GM19372 (cell line): ENCODE measurements at regions not wholly inside any gene's neighbourhood (a gene's known extent, or its start where the extent isn't known, plus 50 kb on each side); places are given as distances from the start of the nearest gene placed in this dataset.
"Not testable (repeated sequence)": the region's sequence is repeated elsewhere in the genome, so short reads cannot be mapped to it uniquely, and the experiment has no call there.

Source experiments
- ATAC-seq: cut with Tn5 transposase; IDR thresholded peaks from one replicate; pipeline ENCODE4 v1.9.1; 2021; ENCODE audit warnings: mild to moderate bottlenecking, low read depth, moderate library complexity; ENCODE audit not compliant: unreplicated experiment

DNA sequence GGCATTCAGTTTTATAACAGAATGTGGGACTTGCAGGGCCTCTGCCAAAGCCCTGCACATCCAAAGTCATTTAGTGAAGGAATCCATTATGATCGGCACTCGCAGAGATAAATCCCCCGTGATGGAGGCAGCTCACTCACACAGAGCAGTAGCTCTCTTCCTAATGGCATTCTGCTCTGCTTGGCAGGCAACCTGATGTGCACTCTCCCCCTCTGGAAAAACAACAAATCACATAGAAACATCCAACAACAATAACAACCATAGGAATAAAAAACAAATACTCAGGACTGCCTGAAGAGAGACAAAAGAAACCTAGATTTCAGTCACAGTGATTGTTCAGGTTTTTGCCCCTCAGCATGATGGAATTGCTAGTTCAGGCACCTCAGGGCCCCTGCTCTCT is 59.7 kb downstream of the NAA11 start:
- ATAC-seq = no peak

DNA sequence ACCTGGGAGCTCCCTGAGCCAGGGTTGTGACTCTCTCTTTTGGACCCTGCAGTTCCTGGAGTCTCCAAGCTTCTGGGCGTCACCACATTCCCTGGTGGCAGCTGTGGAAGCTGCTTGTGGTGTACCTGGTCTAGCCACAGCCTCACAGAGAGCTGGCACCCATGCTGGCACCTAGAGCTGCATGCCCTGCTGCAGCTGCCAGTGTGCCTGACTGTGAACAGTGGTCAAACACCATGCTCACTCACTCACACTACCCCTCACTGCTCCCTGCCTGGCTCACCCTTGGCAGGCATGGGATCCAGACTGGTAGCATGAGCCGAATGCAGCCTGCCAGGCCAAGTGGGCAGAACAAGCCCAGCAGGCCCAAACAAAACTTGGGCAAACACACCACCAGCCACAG is 66.6 kb downstream of the NAA11 start:
- no peak for ATAC-seq

DNA sequence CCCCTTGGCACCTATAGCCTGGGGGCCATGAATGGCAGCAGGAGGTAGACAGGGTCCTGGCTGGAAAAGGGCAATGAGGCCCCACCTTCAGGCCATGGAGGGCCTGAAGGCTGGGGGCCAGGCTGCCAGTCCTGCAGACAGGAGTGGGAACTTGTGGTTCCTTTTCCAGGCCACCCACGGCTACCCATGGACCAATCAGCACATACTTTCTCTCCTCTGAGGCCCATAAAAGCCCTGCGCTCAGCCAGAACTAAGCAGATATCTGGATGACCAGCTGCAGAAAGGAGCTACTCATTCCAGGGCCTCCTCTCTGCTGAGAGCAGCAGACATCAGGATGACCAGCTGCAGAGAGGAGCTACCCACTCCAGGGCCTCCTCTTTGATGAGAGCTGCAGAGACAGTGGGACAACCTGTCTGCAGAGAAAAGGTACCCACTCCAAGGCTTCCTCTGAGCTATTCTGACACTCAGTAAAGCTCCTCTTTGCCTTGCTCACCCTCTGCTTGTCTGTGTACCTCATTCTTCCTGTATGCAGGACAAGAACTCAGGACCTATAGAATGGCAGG is 67.2 kb downstream of the NAA11 start:
- no peak for ATAC-seq

DNA sequence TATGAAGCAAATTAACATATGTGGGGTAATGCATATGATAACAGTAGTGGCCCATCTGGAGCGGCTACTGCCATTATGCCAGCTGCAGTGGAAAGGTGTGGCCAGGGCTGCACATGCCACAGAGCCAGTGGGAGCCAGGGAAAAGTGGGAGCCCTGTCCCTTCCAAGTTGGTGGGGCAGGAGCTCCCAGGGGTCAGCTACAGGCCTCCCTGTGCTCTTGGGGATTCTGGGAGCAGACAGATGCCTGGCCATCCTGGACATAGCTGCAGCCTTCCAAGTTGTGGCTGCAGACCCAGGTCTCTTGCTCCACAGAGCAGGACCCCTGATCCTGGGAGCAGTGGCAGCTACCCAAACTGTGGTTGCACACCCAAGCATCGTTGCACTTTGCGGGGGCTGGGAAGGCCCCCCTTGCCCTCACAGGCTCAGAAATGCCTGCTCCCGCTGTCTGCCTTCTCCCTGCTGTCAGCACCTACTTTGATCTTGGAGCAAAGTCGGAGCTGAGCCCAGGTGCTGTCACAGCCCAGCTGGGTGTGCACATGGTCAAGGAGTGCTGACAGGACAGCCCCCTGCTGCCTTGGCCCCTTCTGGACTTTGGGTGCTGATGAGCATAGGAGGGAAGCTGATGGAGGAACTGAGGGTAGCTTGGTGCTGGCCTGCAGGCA is 67.8 kb downstream of the NAA11 start:
- no peak for ATAC-seq

DNA sequence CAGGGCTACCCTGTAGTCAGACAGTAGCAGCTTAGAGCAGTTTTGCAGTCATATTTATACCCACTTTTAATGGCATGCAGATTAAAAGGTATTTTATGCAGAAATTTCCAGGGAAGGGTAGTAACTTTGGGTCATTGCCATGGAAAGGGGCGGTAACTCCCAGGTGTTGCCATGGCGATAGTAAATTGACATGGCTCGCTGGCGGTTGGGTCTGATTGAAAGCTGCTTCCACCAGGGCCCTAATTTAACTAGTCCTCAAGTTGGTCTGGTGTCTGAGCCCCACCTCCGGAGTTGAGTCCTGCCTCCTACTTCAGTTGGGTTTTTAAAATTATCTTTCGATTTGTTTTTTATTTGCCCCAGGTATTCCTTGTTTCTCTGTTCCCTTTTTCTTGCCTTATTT is 70.1 kb downstream of the NAA11 start:
- no peak for ATAC-seq

DNA sequence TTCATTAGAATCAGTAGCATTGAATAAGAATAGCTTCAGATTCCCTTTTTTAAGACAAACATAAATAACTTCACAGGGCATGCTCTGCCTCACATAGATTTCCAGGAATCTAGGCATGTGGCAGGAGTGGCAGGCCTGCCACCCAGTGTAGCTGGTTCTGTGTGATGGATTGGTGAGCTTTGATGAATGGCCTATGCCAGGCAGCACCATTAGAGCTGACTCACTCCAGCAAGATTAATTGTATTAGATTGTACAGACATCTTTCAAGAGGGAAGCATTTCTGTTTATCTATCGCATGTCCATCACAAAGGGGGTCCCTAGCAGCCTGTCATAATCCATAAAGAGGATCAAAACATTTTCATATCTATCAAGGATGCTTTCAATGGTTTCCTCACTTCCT is 71.9 kb downstream of the NAA11 start:
- no peak for ATAC-seq

DNA sequence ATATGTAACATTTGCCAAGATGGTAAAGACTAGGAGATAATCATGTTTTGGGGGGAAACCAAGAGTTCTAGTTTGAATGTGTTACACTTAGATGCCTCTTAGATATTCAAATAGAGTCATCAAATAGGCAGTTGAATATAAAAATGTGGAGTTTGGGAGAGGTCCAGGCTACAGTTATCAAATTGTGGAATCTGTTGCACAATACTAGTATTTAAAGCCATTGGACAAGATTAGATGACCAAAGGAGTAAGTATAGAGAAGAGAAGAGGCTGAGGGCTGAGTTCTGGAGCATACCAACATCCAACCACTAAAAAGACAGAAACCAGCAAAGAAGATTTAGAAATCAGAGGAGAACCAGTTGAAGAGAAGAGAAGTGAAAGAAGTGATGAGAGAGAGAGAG is 72.7 kb downstream of the NAA11 start:
- no peak for ATAC-seq

DNA sequence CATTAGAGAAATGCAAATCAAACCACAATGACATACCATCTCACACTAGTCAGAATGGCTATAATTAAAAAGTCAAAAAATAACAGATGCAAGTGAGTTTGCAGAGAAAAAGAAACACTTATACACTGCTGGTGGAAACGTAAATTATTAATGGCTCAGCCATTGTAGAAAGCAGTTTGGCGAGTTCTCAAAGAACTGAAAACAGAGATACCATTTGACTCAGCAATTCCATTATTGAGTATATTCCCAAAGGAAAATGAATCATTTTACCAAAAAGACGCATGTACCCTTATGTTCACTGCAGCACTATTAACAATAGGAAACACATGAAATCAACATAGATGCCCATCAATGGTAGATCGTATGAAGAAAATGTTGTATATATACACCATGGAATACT is 75.0 kb downstream of the NAA11 start:
- no peak for ATAC-seq

DNA sequence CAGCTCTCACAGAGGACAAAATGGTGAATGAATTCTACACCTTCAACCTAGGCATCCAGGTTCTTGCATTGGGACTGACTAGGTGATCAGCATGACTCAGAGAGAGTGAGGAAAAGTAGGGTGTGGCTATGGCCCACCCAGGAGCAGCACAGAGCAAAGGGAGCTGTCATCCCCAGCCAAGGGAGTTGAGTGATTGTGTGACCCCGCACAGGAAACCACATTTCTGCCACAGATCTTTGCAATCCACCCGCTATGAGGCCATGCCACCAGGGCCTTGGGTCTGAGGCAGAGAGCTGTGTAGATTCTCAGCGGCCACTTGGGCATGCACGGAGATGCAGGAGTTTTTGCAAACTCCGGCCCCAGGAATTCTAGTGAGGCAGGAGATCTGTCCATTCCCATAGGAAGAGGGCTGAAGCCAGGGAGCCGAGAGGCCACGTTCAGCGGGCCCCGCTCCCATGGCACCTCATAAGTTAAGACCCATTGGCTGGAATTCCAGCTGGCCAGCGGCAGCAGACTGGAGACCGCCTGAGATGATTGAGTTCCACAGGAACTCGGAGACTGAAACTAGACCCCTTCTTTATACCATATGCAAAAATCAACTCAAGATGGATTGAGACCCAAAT is 75.9 kb downstream of the NAA11 start:
- ATAC-seq = no peak

DNA sequence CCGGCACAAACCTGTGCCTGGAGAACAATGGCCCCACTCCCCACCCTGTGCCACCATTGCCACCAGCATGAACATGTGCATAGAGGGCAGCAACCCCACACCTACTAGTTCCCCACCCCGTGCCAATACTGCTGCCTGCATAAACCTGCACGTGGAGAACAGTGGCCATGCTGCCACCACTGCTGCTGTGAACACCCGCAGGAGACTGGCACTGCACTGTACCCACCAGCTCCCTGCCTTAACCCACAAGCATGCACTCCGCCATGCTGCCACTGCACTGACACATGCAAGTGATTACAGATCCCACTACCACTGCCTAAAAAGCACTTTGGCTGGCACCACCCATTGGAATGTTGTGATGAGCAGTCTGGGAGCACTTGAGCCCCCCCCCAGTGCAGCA is 77.3 kb downstream of the NAA11 start:
- no peak for ATAC-seq

DNA sequence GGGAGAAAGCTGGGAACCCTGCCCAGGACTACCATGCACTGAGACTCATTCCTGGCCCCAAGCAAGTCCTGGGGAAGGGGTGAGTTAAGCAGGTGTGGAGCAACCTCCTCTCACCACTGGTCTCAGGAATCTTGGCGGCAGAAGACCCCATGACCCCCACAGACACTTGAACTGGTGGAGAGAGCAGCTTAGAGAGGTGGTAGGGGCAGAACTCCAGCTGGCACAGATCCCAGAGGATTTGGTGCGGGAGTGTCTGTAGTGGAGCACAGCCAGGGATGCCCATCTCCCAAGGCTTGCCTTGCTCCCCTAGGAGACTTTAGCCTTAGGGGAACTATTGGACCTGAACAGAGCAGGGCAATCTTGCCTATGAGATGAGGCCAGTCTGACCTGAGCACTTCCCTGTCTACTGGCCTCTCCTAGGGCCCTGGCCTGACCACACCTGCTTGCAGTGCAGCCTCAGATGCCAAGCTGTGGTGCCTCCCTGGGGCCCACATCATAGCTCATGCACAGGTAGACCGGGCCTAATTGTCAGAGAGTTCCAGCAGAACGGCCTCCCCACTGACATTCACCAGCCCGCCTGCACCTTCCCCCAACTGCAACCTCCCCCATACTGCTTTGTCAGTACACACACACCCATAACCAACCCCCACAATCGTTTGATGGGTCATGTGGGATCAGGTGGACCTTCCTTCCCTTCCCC is 78.0 kb downstream of the NAA11 start:
- ATAC-seq = no peak

DNA sequence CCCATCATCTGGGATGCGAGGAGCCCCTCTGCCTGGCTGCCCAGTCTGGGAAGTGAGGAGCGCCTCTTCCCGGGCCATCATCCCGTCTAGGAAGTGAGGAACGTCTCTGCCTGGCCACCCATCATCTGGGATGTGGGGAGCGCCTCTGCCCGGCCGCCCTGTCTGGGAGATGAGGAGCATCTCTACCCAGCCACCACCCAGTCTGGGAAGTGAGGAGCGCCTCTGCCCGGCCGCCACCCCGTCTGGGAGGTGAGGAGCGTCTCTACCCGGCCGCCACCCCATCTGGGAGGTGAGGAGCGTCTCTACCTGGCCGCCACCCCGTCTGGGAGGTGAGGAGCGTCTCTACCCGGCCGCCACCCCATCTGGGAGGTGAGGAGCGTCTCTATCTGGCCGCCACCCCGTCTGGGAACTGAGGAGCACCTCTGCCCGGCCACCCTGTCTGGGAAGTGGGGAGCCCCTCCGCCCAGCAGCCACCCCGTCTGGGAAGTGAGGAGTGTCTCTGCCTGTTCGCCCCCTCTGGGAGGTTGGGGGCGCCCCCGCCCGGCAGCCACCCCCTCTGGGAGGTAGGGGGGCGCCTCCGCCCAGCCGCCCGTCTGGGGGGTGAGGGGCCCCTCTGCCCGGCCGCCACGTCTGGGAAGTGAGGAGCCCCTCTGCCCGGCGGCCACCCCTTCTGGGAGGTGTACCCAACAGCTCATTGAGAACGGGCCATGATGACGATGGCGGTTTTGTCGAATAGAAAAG is 80.5 kb downstream of the NAA11 start:
- ATAC-seq = not testable (repeated sequence)

DNA sequence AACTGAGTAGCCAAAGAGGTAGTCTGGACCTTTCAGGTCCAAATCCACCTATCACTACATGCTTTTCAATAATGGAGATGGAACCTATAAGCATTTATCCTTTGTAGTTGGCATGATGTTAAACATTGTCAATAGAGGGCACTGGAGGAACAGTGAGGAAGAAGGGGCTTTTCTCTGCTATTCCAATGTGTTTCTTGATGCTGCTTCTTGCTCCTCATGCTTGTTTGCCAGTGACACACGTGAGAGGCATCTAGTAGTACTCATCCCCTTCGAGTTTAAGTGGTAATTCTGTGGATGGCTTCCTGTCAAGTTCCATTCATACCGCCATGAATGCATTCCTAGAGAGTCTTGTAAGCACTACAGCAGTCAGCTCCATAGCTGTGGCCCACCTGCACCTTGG is 84.0 kb downstream of the NAA11 start:
- ATAC-seq = no peak

DNA sequence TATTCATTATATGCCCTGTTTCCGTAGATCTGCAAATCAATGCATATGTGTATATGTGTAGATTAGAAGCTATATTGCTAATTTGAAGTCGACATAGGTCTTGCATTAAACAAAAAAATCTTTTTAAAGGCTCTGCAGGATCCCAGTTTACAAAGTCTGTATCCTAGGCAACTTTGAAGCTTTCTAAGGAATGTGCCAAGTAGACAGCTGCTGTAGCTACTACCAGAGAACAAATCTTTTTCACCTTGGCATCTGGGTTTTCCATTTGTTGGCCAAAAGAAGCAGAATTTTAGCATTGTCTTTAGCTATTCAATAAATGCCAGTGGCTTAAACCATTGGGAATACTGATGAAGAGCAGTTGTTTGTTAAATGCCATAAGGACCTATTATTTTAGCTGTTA is 88.0 kb downstream of the NAA11 start:
- ATAC-seq = no peak

DNA sequence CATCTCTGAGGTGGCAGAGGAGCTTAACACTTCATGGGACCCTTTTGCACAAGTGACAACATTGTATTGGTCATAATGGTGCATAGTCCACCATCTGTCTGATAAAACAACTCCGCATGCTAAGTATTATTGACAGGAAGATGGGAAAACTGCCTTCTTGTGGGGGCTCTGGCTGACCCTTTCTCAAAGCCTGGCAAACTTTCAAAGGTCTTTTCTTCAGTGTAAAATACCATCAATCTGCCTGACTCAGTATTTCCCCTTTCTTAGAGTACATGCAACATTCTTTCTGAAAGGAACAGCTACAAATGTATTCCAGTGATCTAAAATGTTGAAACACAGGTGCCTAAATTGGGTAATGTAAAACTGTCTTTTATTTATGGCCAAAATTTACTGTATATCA is 89.1 kb downstream of the NAA11 start:
- no peak for ATAC-seq

DNA sequence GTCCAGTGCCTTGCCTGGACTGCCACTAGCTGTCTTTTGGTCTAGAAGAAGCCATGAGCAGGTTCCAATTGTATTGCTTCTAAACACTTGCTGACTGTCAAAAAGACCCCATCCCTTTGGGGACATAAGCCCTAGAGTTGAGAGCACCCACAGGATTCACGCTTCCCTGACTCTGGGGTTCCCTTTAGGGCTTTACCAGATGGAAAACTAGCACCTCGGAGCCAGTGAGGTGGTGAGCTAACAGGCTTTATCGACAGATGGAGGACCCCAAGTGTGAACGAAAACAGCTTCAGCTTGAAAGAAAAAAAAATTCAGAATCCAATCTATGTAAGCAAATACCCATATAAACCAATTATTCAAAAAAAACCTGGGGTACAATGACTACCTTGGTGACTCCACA is 90.8 kb downstream of the NAA11 start:
- ATAC-seq = no peak

DNA sequence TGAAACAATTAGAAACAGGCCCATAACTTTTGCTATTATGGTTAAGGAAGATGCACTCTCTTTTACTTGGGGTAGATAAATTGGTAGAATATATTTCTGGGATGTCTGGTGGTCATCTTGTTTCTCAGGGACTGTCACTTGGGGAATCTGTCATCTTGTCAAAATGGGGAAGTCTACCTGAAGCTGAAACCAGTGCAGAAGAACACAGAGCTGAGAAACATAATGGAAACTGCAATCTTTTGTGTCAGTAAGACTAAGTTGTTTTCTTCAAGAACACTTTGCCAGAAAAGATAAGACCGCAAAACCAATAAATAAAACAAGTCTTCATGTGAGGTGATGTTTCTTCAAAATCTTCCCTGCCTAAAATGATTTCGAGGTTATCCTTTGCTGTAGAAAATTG is 92.0 kb downstream of the NAA11 start:
- no peak for ATAC-seq

DNA sequence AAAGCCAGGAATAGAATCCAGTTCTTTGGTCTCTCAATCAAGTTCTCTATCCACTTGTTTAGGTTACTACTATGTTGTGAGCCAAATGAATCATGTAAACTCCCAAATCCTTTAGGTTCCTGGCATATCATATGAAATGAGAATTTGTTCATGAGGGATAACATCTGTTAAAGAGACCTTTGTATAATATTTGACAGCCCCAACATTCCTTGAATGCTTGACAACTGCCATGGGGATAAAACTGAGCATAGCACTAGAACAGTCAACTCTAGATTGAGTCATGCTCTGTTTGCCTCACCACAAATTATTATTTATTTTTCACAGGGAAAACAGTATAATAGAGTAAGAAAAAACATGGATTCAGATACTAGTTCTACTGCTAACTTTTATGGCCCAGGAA is 93.3 kb downstream of the NAA11 start:
- ATAC-seq = no peak

DNA sequence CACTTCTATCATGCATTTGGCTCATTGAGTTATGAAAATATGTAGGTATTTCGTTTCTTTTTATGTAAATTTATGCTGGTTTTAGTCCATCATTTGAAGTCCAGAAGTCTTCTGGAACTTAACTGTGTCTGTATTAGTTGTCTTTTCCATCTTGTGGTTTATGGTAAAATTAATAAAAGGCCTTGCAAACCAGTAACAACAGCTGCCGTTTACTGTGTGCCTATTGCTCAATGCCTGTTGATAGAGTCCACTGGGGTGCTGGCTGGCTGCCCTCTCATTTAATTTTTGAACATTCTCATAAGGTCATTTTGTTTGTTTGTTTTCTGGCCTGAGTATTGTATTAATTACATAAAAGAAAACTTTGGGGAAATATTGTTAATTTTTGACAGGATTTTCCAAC is 98.0 kb downstream of the NAA11 start:
- ATAC-seq = no peak

DNA sequence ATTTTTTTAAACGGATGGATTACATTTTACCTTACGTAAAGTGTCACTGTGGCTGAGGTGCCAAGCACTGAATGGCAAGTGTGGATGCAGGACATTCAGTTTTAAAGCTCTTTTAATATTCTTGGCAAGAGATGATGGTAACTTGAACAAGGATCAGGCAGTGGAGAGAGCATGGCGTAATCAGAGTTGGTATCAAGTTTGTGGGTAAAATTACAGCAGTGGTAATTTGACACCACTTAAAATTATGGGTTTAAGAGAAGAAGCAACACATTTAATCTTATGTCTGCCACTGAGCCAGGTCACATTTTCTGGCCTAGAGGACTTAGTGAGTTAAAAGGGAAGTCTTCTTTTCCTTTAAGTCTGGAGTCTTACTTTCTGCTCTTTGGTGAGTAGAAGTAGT is 100.5 kb downstream of the NAA11 start:
- ATAC-seq = no peak

DNA sequence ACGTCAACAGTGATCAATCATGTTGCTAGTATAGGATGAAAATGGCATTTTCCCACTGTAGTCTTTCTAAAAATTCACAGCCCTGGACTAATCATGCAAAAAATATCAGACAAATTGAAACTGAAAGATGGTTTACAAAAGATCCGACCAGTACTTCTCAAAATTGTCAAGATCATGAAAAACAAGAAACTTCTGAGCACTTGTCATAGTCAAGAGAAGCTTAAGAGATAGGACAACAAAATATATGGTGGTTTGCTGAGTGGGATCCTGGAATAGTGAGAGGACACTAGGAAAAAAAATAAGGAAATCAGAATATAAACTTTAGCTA is 101.1 kb downstream of the NAA11 start:
- ATAC-seq = no peak
